SK-N-SH (cell line): ENCODE measurements at regions not wholly inside any gene's neighbourhood (a gene's known extent, or its start where the extent isn't known, plus 50 kb on each side); places are given as distances from the start of the nearest gene placed in this dataset.

ENCODE experiments used
- CHD2 ChIP-seq: fragments of 150-350 bp; IDR thresholded peaks from 2 replicates; pipeline ENCODE4 v1.6.1; 2018; ENCODE audit warnings: low read length; ENCODE audit not compliant: partially characterized antibody
- CTCF ChIP-seq: fragments of 200-600 bp; sonication (generic); IDR thresholded peaks from 2 replicates; pipeline ENCODE4 v1.6.1; 2017; ENCODE audit warnings: antibody characterized with exemption, mild to moderate bottlenecking, moderate library complexity
- JUND ChIP-seq: IDR thresholded peaks from 2 replicates; pipeline ENCODE4 v1.4.0; 2012
- RAD21 ChIP-seq: IDR thresholded peaks from 2 replicates; pipeline ENCODE4 v1.6.1; 2012; ENCODE audit warnings: mild to moderate bottlenecking, low read length
- RFX5 ChIP-seq: IDR thresholded peaks from 2 replicates; pipeline ENCODE4 v1.6.1; 2012; ENCODE audit warnings: mild to moderate bottlenecking, improper control_type of control experiment, low read length
- SMC3 ChIP-seq: IDR thresholded peaks from 2 replicates; pipeline ENCODE4 v1.6.1; 2012; ENCODE audit warnings: low read depth, low read length, improper control_type of control experiment
- TAF1 ChIP-seq: IDR thresholded peaks from 2 replicates; pipeline ENCODE4 v1.6.1; 2012; ENCODE audit warnings: low read depth, mild to moderate bottlenecking, low read length, moderate library complexity, borderline replicate concordance
- TCF12 ChIP-seq: IDR thresholded peaks from 2 replicates; pipeline ENCODE4 v1.4.0; 2012
- ZBTB33 ChIP-seq: IDR thresholded peaks from 2 replicates; pipeline ENCODE4 v1.4.0; 2012; ENCODE audit warnings: low read depth, borderline replicate concordance

- no peak for TF ChIP-seq CHD2
- no peak for TF ChIP-seq CTCF
- no peak for TF ChIP-seq RAD21
- TF ChIP-seq ZBTB33: no peak
- TF ChIP-seq SMC3: no peak
- no peak for TF ChIP-seq TAF1
- TF ChIP-seq TCF12: no peak
- no peak for TF ChIP-seq JUND
- no peak for TF ChIP-seq RFX5
Observed at GRCh38 chr2:120951693-120952092, 216.0 kb downstream of the GLI2 start.
